ENCODE measurements at regions not wholly inside any gene's neighbourhood (a gene's known extent, or its start where the extent isn't known, plus 50 kb on each side); places are given as distances from the start of the nearest gene placed in this dataset.

DNA sequence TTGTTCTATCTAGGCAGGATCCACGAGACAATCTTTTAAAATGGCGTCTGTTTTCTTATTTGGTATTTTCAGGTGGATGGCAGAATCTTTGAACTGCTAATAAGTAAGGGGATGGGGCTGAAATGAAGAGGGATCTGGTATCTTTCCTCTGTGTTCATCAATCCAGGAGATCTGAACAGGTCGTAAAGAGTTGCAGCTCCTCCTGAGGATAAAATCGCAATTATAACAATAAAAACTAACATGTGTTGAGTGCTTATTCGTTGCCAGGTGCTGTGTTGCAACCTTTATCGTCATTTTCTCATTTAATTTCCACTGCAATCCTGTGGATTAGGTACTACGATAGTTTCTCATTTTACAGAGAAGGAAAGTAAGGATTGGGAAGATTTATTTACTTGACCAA is 134.6 kb upstream of the DPYD start:
- DNase-seq: no peak

- no peak for DNase-seq
These were observed 134.0 kb upstream of the DPYD start for GRCh38 chr1:98054786-98055185.

- no peak for DNase-seq
These were observed 133.5 kb upstream of the DPYD start for GRCh38 chr1:98054367-98054701.

- peak; percentile 49 to 67 for DNase-seq
These were observed 132.9 kb upstream of the DPYD start for GRCh38 chr1:98053471-98054366.

DNA sequence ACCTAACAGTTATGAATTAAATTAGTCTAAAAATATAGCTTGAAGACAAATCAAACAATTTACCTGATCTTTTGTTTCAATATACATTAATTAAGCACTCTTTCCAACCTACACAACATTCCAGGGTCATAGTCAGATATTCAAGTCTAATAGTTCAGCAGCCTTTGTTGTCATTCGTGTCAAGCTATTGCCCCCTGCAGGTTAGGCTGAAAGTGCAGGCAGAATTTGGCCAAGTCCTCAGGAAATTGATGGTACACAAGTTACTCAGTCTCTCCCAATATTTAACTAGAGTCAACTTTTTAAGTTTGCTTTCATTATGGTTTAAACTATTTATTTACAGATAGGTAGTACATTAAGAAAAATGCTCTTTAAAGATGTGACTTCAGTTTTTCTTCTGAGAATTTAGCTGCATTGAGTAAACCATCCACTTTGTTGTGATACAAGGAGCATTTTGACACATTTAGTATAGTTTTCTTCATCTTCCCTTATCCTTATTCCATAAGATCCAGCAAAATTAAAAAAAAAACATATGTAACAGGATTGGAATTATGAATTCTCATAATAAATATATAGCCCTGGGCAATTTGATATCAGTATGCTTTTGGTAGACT is 130.3 kb upstream of the DPYD start:
- peak; percentile 76 to 87 for DNase-seq

DNA sequence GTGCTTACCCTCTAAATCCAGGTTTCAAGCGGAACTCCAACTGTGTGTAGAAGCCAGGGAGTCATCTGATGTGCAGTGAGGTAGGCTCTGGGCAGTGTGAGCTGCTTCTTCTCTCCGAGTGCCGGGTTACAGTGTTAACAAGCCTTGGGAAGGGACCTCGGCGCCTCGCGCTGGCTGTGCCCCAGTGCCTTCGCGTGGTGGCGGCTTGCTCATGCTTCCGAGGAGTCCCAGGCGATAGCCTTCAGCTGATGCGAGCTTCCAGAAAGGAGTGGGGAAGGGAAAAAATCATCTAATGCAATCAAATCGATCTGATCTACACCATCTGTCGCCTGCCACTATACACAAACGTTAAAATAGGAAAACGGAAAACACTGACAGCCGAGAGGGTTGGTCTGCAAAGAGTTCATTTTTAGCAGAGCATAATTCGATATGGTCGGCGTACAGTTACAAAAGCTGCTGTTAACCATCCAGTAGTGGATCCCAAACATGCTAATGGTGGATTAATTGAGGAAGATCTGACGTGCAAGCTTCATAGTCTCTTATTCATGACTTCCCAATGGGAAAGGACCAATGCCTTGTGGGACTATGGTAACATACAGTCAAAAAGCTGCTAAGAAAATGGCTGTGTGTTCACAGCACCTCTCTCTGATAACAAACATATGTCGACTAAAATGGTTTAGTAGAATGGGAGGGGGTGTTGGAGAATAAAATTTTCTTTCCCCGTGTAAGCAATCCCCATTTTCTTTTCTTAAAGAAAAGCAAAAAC is 128.7 kb upstream of the DPYD start:
- DNase-seq: no peak

- DNase-seq: no peak
These were observed 128.0 kb upstream of the DPYD start for GRCh38 chr1:98048751-98049325.

DNA sequence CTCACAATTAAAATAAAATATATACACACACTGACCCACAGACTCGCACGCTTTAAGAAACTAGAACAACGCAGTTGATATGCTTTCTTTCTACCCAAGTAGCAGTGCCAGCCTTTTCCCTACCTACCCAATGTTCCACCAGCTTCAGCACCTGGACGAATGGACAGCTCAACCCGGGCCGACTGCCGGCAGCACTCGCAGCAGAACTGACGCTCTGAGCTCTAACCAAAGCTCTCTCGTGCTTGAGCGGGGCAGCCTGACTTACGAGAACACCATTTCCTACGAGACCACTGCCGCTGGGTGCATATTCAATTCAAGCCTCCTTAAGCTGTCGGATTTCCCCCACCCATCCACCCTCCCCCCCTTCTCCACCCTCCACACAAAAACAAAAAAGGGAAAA is 127.4 kb upstream of the DPYD start:
- peak; percentile 61 to 80 for DNase-seq

DNA sequence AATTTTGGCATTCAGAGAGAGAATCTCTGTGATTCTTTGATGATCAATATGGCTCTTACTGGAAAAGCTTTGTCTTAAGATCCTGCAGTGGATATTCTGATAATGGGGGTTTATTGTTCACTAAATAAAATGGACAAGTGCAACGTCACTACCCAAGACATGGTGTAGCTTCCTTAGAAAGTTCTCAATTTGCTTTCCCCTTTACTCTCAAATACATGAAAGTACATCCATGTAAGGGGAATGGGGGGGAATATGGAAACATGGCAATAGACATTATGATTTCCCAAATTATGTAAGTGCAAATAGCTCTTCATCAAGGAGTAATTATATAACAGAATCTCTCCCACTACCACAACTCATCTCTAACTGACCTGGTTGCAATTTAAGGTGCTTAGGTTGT is 126.3 kb upstream of the DPYD start:
- DNase-seq: no peak

DNA sequence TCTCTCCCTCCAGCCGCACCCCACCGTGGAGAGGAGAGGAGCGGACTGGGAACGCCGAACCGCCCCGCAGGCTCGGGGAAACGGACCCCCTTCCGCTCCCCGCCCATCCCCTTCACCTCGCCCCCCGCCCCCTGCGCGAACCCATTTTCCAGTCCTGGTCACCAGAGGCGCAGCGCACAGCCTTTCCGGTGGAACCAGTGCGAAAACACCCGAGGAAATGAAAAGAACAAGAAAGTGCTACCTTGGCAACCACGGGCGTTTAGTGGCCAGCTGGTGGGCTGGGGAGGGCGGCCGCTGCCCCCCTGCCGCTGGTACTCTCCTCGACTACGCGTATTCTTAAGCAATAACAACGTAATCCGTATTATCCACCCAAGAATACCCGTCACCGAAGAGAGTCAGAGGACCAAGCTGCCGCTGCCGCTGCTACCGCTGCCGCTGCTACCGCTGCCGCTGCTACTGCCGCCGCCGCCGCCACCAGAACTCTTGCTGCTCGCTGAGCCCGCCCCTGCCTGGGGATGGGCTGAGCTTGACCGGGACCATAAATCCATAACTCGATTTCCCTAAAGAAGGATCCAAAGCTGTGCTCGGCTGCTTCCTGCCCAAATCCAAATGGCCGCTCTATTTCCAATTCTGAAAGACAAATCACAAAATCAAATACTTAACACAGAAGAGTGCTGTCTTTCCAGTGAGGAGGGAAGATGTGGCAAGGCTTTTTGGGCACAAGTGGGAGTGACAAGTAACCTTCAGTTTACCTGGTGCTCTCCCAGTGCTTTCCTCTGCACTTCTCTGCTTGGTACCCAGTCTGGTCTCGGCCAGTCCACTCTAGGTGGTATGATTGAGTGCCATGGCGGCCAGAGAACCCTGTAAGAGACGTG is 125.2 kb upstream of the DPYD start:
- DNase-seq: peak in 1 of 2 donors; percentile 48

DNA sequence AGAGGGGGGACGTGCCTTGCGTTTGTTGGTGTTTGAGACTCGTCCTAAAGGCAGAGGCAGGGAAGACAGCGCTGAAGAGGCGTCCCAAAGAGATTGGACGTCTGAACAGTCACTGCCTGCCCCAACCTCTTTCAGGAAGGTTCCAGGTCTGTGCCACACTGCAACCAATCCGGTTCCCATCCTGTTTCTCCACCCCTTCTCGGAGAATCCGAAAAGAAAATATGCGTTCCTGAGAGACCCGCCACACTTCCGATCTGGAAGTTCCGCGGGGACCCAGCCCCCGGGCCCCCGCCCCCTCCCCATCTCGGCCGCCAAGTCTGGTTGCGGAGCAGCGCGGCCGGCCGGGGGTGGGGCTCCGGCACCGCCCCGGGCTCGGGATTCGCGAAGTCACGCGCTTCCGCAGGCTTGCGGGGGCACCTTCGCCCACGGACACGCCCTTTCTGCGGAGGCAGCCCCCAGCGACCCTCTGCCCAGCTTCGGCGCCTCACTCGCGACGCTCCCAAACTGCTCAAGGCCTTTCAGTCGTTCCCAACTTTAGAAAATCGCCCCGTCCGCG is 124.5 kb upstream of the DPYD start:
- DNase-seq: peak in 1 of 2 donors; percentile 35

- no peak for DNase-seq
These were observed 123.9 kb upstream of the DPYD start for GRCh38 chr1:98044766-98045165.

- no peak for DNase-seq
These were observed 123.3 kb upstream of the DPYD start for GRCh38 chr1:98044071-98044697.

DNA sequence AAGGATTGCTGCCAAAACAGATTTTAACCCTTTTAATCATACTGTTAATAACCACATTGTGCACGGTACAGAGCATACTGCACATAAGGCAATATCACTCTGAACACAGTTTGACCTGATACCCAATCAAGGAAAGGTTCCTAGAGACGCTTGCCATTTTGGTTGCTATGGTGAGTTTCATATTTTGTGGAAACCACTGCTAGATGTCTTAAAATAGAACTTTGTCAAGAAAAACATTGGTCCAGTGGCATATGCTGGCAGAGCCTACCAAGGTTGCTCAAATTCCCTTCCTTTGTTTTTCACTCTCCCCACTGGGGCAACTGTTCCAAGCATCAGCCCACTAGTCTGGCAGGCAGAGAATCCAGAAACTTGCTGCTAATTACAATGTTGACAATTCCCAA is 114.8 kb upstream of the DPYD start:
- DNase-seq: no peak

- no peak for DNase-seq
These were observed 113.7 kb upstream of the DPYD start for GRCh38 chr1:98034505-98034904.

- no peak for DNase-seq
These were observed 112.1 kb upstream of the DPYD start for GRCh38 chr1:98032958-98033357.

DNA sequence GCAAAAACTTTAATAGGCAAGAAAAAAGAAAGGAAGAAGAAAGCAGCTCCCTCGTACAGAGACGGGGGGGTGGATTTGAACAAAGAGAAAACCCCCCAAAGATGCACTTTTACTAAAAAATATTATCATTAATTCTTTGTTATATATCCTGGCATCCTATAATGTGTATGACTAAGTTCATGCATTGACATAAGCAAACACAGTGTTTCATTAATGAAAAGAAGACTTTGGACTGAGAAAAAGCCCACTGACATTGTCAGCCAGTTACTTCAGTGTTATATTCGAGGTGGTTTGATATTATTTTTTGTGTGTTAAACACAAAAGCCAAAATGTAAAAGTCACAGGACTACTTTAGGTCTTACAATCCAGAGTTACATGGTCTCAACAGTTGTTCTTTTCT is 110.1 kb upstream of the DPYD start:
- no peak for DNase-seq

- DNase-seq: no peak
These were observed 109.6 kb upstream of the DPYD start for GRCh38 chr1:98030483-98030882.

GRCh38 chr1:98028800-98029199 is 108.0 kb upstream of the DPYD start:
- DNase-seq: no peak

GRCh38 chr1:98027103-98027705 is 106.4 kb upstream of the DPYD start:
- DNase-seq: no peak

DNA sequence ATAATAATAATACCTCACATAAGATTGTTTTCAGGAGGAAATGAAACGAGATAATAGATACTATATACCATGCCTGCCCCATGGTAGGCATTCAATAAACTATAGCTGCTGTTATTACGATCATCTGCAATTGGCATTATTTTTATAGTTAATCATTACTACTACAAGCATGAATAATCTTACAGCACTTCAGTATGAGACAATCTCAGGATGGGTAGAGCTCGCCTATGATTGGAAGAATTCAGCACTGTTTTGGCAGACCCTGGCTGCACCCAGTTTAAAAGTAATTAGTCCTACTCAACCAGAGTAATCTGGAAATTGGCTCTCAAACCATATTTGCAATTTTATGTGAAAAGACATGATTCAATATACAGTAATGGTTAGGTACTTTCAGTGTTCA is 105.0 kb upstream of the DPYD start:
- no peak for DNase-seq

All from inflammatory macrophage (primary cell).